HG03469 (cell line): ENCODE measurements at regions not wholly inside any gene's neighbourhood (a gene's known extent, or its start where the extent isn't known, plus 50 kb on each side); places are given as distances from the start of the nearest gene placed in this dataset.

Source experiments
- ATAC-seq: cut with Tn5 transposase; IDR thresholded peaks from one replicate; pipeline ENCODE4 v1.9.1; 2021; ENCODE audit warnings: mild to moderate bottlenecking, moderate library complexity, moderate number of reproducible peaks; ENCODE audit not compliant: unreplicated experiment

DNA sequence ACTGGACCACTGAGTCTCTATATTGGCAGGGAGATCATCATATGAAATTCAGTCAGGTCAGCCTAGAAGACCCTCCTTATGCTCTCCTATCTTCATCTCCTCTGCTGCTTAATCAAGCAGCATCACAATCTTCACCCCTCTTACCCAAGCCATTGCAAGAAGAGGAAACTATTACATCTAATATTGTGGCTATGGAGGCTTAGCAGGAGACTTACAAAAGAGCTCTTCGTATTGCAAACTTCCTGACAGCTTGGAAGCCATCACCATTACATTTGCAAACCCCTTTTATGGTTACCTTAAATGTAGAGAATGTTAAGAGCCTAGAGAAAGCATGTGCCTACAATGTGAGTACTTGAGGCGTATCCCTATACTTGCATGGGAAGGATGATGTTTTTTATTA lies 87.2 kb upstream of the STXBP5 start:
- ATAC-seq = no peak

DNA sequence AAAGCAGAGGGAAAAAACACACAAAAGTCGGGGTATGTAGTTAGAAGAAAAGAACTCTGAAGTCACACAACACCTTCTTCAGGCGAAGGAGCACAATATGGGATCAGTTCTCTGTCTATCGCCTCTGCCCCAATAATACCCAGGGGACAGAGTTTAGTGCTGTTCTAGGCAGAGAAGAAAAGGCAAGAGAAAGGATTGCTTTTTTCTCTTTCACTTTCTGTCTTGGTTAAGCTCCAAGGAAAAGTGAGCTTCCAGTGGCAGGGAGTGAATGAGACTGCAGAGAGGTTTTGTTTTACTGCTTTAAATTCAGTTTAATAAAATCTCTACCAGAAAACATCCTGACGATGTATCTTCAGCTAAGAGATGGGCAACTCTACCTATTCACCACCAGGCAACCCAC lies 86.6 kb upstream of the STXBP5 start:
- ATAC-seq = no peak

DNA sequence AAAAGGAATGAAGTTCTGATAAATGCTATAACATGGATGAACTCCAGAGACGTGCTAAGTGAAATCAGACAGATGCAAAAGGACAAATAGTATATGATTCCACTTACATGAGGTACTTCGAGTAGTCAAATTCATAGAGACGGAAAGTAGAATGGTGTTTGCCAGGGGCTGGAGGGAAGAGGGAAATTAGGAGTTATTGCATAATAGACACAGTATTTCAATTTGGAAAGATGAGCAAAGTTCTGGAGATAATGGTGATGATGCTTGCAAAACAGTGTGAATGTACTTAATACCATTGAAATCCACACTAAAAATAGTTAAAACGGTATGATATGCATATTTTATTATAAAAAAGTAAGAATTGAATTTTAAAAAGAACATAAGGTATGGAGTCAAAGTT lies 84.9 kb upstream of the STXBP5 start:
- ATAC-seq = no peak

DNA sequence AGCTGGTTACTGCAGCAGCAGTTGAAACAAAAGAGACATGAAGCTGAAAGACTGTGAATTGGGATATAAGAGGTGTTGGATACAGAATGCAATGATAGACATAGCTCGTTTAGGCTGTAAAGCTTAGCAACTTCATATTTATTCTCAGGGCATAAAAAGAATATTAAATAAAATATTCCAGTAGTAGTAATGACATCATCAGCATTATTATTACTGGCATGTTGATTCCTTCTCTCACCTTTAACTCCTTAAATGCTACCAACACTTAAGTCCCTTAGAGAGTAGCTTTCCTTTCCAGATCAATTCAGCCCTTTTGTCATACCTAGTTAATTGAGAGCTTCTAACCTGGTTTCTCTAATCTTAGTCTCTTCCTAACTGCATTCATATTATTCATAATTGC lies 81.4 kb upstream of the STXBP5 start:
- ATAC-seq = no peak

DNA sequence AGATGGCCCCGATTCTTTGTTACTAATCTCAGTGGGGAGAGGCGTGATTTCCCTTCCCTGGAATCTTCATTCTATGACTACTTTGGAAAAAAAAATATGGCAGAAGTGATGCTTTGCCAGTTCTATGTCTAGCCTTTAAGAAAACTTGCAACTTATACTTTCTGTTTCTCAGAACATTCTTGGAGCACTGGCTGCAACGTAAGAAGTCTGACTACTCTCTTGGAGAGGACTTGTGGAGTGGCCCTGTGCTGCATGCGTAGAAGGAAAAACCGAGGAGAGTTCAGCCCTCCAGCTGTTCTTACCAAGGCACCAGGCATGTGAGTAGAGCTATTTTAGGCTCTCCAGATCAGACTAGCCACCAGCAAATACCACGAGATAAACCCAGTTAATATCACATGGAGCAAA lies 77.6 kb upstream of the STXBP5 start:
- ATAC-seq = no peak

DNA sequence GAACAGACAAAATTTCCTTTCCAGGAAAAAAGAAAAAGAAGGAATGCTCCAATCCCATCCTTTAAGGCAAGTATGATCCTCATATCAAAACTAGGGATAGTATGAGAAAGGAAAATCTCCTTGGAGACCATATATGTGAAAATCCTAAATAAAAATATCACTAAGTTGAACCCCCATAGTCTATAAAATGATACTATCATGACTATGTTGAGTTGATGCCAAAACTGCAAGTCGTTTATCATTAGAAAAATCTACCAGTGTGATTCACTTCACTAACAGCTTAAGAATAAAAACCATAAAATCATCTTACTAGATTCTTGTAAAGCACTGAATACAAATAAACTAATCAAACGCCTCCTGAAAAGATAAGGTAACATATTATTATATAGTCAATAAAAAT lies 76.6 kb upstream of the STXBP5 start:
- ATAC-seq = no peak

DNA sequence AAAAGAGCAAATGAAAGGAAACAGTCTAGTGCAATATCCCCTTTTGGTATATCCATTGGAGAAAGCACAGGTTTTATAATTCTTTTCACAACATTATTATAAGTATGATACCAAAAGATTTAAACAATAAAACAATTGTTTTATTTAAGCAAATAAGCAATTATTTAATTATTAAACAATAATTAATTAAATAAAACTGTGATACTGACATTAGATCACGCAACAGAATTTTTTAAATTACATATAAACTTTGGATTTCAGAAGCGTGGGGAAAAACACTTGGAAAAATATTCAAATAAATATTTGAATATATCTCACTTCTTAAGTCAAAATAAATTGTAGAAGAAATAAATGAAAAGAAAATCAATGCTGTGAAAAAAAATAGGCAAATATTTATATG lies 76.2 kb upstream of the STXBP5 start:
- ATAC-seq = no peak

DNA sequence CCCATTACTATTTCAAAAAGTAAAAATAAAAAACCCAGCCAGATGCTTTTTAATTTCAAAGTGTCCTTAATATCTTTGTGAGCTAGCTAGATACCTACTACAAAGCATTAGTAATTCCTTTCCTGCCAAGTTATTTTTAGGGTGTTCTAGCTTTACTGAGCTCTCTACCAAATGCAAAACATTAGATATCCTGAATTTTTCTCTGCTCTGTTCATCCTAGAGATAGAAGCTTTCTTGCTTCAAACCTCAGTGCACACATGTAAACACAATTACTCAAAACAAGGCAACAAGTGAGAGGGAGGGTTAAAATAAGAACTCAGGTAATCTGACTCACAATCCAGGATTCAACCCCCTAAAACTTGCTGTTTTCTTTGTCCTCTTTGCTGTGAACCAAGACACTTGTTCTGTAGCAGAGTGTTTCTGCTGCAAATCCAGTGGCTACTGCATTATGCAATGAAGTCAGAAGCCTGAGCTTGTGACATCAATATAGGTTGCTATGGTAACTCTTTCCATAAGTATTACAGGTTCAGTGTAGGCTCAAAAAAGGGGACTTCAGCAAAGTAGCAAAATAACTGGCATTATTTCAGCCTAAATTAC lies 72.6 kb upstream of the STXBP5 start:
- ATAC-seq = no peak

DNA sequence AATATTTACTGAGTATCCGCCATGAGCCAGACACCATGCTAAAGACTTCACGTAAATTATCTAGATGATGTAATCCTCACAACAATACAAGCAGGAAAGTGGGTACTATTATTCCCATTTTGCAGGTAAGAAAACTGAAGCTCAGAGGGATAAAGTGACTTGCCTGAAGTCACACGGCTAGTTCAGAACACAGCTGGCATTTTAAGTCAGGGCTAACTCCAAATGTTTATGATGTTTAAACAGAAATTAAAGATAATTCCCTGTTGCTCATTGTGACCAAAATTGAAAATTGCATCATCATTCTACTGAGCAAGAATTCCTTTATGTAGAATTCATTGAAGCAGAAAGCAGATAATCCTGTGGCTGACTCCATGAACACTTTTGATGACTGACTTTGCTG lies 71.3 kb upstream of the STXBP5 start:
- no peak for ATAC-seq

DNA sequence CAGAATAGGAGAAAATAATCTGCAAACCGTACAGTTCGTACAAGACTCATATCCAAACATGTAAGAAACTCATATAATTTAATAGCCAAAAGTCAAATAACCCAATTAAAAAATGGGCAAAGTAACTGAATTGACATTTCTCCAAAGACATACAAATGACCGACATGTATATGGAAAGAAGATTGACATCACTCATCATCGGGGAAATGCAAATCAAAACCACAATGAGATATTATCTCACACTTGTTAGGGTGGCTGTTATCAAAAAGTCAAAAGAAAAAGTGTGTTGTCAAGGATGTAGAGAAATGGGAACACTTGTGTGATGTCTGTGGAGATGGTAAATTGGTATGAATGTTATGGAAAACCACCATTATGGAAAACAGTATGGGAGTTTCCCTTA lies 70.5 kb upstream of the STXBP5 start:
- no peak for ATAC-seq

DNA sequence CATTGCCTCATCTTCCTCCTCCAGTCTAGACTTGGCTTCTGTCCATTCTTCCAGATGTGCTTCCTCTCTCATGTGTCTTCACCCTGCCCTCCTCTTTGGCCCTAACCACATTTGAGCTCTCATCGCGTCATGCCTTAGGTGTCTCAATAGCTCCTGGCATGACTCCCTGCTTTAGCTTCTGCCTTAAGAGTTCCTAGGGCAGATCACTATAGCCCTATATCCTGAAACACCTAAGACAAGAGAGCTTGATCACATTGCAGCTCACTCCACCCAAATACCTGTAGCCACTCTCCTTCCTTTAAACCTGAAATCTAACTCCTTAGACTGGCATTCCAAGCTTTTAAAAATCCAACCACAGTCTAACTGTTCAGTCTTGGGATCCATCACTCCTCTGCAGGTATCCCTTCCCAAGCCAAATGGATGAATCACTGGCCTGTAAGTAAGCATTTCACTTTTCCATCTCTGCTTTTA lies 69.0 kb upstream of the STXBP5 start:
- ATAC-seq = no peak

DNA sequence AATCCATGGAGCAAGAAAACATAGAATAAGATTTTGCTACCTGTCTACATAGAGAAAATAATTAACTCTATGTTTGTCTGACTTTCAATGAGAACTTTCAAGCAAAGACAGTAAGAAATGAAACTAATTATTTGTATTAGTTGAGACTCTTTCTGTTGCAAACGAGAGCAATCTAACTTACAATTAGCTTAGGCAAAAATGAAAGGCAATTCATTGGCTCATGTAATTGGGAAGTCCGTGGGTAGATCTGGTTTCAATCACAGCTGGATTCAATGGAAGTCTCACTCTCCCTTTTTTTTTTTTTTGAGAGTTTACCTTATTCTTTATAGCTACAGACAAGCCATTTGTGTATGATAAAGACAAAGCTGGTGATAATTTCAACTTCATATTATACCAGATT lies 68.2 kb upstream of the STXBP5 start:
- no peak for ATAC-seq

DNA sequence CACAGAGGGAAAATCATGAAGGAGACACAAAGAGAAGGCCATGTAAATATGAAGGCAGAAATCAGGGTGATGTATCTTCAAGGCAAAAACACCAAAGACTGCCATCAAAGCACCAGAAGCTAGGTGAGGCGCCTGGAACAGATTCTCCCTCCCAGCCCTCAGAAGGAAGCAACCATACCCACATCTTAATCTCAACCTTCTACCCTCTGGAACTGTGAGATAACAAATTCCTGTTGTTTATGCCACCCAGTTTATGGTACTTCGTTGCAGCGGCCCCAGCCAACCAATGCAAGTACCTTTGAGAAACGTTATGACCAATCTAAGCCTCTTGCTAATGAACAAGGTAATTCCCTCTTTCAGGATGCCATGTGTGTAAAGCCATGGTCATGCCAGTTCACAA lies 66.2 kb upstream of the STXBP5 start:
- no peak for ATAC-seq

DNA sequence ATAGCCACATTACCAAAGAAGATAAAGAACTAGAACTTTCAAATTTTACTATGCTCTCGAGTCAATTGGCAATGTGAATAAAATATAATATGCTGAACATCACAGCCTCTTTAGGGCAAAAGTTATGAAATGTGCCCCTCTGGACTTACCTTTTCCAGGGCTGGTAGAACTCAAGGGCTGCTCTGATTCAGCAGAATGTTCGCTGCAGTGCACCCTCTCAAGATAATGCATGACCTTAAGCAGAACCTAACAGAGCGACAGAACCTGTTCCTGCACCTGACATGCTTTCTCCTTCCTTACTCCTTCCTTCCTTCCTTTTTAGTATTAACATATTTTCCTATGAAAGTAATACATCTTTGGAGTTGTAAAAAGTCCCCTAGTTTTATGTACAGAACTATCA lies 65.4 kb upstream of the STXBP5 start:
- ATAC-seq = no peak

DNA sequence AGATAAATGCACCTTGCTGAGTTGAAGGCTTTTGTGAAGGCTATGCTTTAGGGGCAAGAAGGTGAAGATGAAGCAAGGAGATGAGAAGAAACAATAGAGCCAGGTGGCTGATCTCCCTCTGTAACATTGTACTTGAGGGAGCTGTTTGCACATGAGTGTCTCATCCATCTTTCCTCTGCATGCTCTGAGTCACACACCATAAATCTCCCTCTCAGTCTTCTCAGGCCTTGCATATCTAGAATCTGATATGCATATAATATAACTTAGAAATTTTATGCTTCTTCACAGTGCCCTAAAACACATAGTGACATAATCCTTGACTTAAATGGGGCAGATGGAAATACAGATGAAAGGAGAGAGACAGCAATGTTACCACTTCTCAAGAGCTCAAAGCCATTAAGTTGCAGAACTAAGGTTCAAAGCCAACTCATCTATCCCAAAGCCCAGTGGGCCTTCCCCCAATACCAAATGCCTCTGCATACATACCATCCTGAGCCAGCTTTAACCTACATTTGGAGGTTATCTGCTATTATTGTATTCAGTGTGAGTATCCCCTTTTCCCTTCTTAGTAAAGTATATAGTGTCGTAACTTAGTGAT lies 62.4 kb upstream of the STXBP5 start:
- ATAC-seq = no peak

DNA sequence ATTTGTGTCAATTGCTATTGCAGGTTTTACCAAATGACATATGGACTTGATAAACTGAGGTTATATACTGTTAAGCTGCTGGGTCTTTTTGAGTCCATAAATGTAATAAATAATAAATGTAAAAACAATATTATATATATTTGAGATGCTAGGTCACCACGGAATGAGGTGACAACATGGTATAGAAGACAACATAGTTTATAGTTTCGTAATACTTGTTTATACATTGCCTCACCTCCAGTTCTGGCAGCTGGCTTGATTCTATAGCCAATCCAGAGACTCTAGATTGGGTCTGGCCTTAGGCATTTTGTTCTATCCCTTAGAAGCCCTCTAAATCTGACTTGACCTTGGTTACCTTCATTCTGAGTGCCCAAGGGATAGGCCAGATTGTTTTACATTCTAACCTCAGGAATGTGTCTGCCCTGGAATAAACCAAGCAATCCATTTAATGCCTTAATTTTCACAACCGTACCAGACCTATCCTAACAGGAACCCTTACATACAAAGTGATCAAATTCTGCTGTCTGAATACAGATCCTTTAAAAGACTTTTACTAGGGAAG lies 61.5 kb upstream of the STXBP5 start:
- ATAC-seq = no peak

DNA sequence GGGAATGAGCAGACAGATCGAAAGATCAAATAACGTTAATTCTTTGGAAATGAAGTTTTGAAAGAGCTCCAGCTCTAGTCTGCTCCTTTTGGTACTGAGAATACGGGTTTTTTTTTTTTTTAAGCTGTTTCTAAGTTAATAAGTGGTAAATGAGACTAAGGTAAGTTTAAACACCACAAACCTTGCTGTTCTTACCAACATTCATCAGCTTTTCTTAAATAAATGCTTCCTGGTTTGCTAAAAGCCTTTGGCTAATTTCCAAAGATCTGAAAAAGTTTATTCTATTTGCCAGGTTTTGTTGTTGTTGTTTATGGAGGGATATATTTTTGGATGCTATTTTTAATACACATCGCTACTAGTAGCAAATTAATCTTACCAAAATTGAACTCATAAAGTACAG lies 55.1 kb upstream of the STXBP5 start:
- ATAC-seq = no peak

DNA sequence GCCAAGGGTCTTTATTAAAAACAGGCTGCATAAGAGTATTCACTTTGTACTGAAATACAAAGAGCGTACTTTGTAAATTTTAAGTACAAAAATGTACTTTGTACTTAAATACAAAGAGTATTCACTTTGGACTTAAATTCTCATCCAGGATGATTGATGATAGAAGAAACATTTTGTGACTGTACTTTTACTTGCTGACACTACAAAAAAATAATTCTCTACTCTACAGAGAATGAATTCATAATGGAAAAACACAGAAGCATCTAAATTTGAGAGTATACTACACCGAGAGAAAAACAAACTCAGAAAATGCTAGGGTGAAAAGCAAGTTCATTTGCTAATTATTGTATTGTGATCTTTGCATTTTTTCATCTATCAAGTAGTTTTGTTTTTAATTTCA lies 54.4 kb upstream of the STXBP5 start:
- no peak for ATAC-seq

DNA sequence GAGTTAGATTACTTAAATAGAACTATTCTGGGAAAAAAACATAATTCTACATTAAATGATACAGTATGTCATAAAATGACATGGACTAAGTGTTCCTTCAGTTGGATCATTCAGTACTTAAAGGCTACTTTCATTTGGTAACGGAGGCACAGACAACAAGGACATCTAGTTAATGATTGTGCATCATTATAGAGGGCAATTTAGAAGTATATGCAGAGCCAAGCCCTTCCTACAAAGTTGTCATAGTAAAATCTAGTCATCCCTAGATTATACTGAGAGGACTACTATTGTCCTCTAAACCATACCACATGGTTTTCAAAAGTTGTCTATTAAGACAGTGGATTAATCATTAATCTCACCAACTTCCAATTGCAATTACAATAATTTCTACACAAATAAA lies 53.9 kb upstream of the STXBP5 start:
- no peak for ATAC-seq
